ENCODE measurements at regions not wholly inside any gene's neighbourhood (a gene's known extent, or its start where the extent isn't known, plus 50 kb on each side); places are given as distances from the start of the nearest gene placed in this dataset.
"Not testable (repeated sequence)": the region's sequence is repeated elsewhere in the genome, so short reads cannot be mapped to it uniquely, and the experiment has no call there.

GRCh38 chrX:146581981-146582712 is 227.4 kb upstream of the CXorf51B start:
- no peak for DNase-seq (ENCODE audit: extremely low spot score)
- CTCF ChIA-PET: no interaction called here
- TF ChIP-seq PKNOX1 (IDR thresholded peaks at IDR 0.05): no peak
- no peak for TF ChIP-seq SP1 (IDR thresholded peaks at IDR 0.05)
- no peak for TF ChIP-seq ARNT (IDR thresholded peaks at IDR 0.05)
- TF ChIP-seq FOXK2 (IDR thresholded peaks at IDR 0.05): no peak
- TF ChIP-seq TARDBP (IDR thresholded peaks at IDR 0.05): no peak
- TF ChIP-seq ELF4 (IDR thresholded peaks at IDR 0.05): no peak
- no peak for TF ChIP-seq CTBP1 (IDR thresholded peaks at IDR 0.05; ENCODE audit: borderline replicate concordance)
- no peak for TF ChIP-seq FOXA1 (IDR thresholded peaks at IDR 0.05)
- TF ChIP-seq NFRKB (IDR thresholded peaks at IDR 0.05): no peak
- TF ChIP-seq L3MBTL2 (conservative IDR thresholded peaks at IDR 0.05): no peak
- POLR2A ChIA-PET: no interaction called here

GRCh38 chrX:146602246-146602645 is 207.3 kb upstream of the CXorf51B start:
- ChIA-PET POLR2A (no interaction called here), CTCF (no interaction called here)
- TF ChIP-seq SUZ12 (IDR thresholded peaks at IDR 0.05): no peak
- TF ChIP-seq ZNF384 (IDR thresholded peaks at IDR 0.05): no peak
- no peak for TF ChIP-seq HDGF (IDR thresholded peaks at IDR 0.05; ENCODE audit: borderline replicate concordance)
- TF ChIP-seq PKNOX1 (IDR thresholded peaks at IDR 0.05): peak; percentile 49; the same call in 1 of the 2 replicates
- no peak for TF ChIP-seq CTBP1 (IDR thresholded peaks at IDR 0.05; ENCODE audit: borderline replicate concordance)
- TF ChIP-seq LEF1 (IDR thresholded peaks at IDR 0.05; ENCODE audit: borderline replicate concordance): no peak

GRCh38 chrX:146604196-146604595 is 205.4 kb upstream of the CXorf51B start:
- TF ChIP-seq SP1 (IDR thresholded peaks at IDR 0.05) (no peak), LEF1 (IDR thresholded peaks at IDR 0.05; ENCODE audit: borderline replicate concordance) (no peak), FOXA1 (IDR thresholded peaks at IDR 0.05) (no peak), FOXK2 (IDR thresholded peaks at IDR 0.05) (no peak), TARDBP (IDR thresholded peaks at IDR 0.05) (no peak), CTBP1 (IDR thresholded peaks at IDR 0.05; ENCODE audit: borderline replicate concordance) (no peak), ARNT (IDR thresholded peaks at IDR 0.05) (no peak), L3MBTL2 (conservative IDR thresholded peaks at IDR 0.05) (no peak), ELF4 (IDR thresholded peaks at IDR 0.05) (no peak), NFRKB (IDR thresholded peaks at IDR 0.05) (no peak), FOXM1 (IDR thresholded peaks at IDR 0.05; ENCODE audit: borderline replicate concordance) (no peak), BHLHE40 (IDR thresholded peaks at IDR 0.05; ENCODE audit: borderline replicate concordance) (no peak), SUZ12 (IDR thresholded peaks at IDR 0.05) (no peak), ZNF384 (IDR thresholded peaks at IDR 0.05) (no peak)
- ChIA-PET POLR2A (no interaction called here), CTCF (no interaction called here)
- no peak for DNase-seq (ENCODE audit: extremely low spot score)

More at GRCh38 chrX:146602246-146602645, 207.3 kb upstream of the CXorf51B start:
- no peak for DNase-seq (ENCODE audit: extremely low spot score)

GRCh38 chrX:146614663-146615478 is 194.7 kb upstream of the CXorf51B start:
- ChIA-PET CTCF (no interaction called here), POLR2A (no interaction called here)
- DNase-seq (ENCODE audit: extremely low spot score): no peak
- TF ChIP-seq TARDBP (IDR thresholded peaks at IDR 0.05) (no peak), BHLHE40 (IDR thresholded peaks at IDR 0.05; ENCODE audit: borderline replicate concordance) (no peak), SP1 (IDR thresholded peaks at IDR 0.05) (no peak), NFRKB (IDR thresholded peaks at IDR 0.05) (no peak), LEF1 (IDR thresholded peaks at IDR 0.05; ENCODE audit: borderline replicate concordance) (no peak), HDGF (IDR thresholded peaks at IDR 0.05; ENCODE audit: borderline replicate concordance) (no peak), FOXA1 (IDR thresholded peaks at IDR 0.05) (no peak), PKNOX1 (IDR thresholded peaks at IDR 0.05) (peak; percentile 89), ELF4 (IDR thresholded peaks at IDR 0.05) (no peak), SUZ12 (IDR thresholded peaks at IDR 0.05) (no peak), CTBP1 (IDR thresholded peaks at IDR 0.05; ENCODE audit: borderline replicate concordance) (0 out of 2 replicates have a peak, but pooled peaks have one; percentile 26), FOXM1 (IDR thresholded peaks at IDR 0.05; ENCODE audit: borderline replicate concordance) (no peak)

- no peak for DNase-seq (ENCODE audit: extremely low spot score)
Observed at GRCh38 chrX:146615628-146616348, 193.8 kb upstream of the CXorf51B start.

GRCh38 chrX:146619943-146620342 is 189.6 kb upstream of the CXorf51B start:
- POLR2A ChIA-PET; CTCF ChIA-PET; DNase-seq (ENCODE audit: extremely low spot score): not testable (repeated sequence)

More at GRCh38 chrX:146615628-146616348, 193.8 kb upstream of the CXorf51B start:
- CTCF ChIA-PET: no interaction called here
- TF ChIP-seq NFRKB (IDR thresholded peaks at IDR 0.05) (no peak), ARNT (IDR thresholded peaks at IDR 0.05) (0 out of 2 replicates have a peak, but pooled peaks have one; percentile 46)
- POLR2A ChIA-PET: no interaction called here

Data from HEK293T (cell line).